HUES48 (cell line): ENCODE measurements at regions not wholly inside any gene's neighbourhood (a gene's known extent, or its start where the extent isn't known, plus 50 kb on each side); places are given as distances from the start of the nearest gene placed in this dataset.

ENCODE experiments used
- H3K27ac ChIP-seq: one replicate; pipeline ENCODE4 v1.7.0; 2013; ENCODE audit warnings: low read depth, low read length, inconsistent platforms
- H3K27me3 ChIP-seq: 2 replicates; pipeline ENCODE4 v1.6.1; 2013; ENCODE audit warnings: mild to moderate bottlenecking, low read length; ENCODE audit not compliant: control insufficient read depth, insufficient read depth
- H3K36me3 ChIP-seq: 2 replicates; pipeline ENCODE4 v1.6.1; 2013; ENCODE audit warnings: low read length; ENCODE audit not compliant: control insufficient read depth, insufficient read depth
- H3K4me1 ChIP-seq: 2 replicates; pipeline ENCODE4 v1.6.1; 2013; ENCODE audit warnings: mild to moderate bottlenecking, low read length; ENCODE audit not compliant: control insufficient read depth, insufficient read depth
- H3K4me3 ChIP-seq: 2 replicates; pipeline ENCODE4 v1.5.1; 2013; ENCODE audit warnings: mild to moderate bottlenecking, low read depth, low read length
- H3K9ac ChIP-seq: 2 replicates; pipeline ENCODE4 v1.6.1; 2013; ENCODE audit warnings: mild to moderate bottlenecking, low read depth, low read length, moderate library complexity
- H3K9me3 ChIP-seq: 2 replicates; pipeline ENCODE4 v1.6.1; 2013; ENCODE audit warnings: low read length; ENCODE audit not compliant: control insufficient read depth, insufficient read depth

GRCh38 chr10:3480281-3480989 is 304.6 kb downstream of the KLF6 start:
- Histone ChIP-seq H3K9ac (no peak overlapping the region), H3K4me1 (peaks cover 8% of the 10 kb centered on the region; the same call in 1 of the 2 replicates), H3K36me3 (no peaks in the 10 kb centered on the region), H3K27ac (no peak overlapping the region), H3K9me3 (no peaks in the 10 kb centered on the region), H3K4me3 (no peak overlapping the region), H3K27me3 (no peaks in the 10 kb centered on the region)

GRCh38 chr10:3478632-3479240 is 306.2 kb upstream of the PITRM1 start:
- H3K36me3 ChIP-seq = no peaks in the 10 kb centered on the region
- H3K27me3 ChIP-seq = no peaks in the 10 kb centered on the region
- H3K4me3 ChIP-seq = no peak overlapping the region
- H3K9ac ChIP-seq = no peak overlapping the region
- no peaks in the 10 kb centered on the region for H3K9me3 ChIP-seq
- peaks cover 8% of the 10 kb centered on the region; the same call in 1 of the 2 replicates for H3K4me1 ChIP-seq
- no peak overlapping the region for H3K27ac ChIP-seq

- Histone ChIP-seq H3K4me3 (no peak overlapping the region), H3K36me3 (no peaks in the 10 kb centered on the region), H3K9me3 (no peaks in the 10 kb centered on the region), H3K9ac (no peak overlapping the region), H3K27me3 (no peaks in the 10 kb centered on the region), H3K27ac (no peak overlapping the region), H3K4me1 (peaks cover 8% of the 10 kb centered on the region; the same call in 1 of the 2 replicates)
Observed at GRCh38 chr10:3478153-3478552, 305.6 kb upstream of the PITRM1 start.

GRCh38 chr10:3477683-3478082 is 305.1 kb upstream of the PITRM1 start:
- H3K9ac ChIP-seq = no peak overlapping the region
- no peaks in the 10 kb centered on the region for H3K27me3 ChIP-seq
- H3K9me3 ChIP-seq = no peaks in the 10 kb centered on the region
- no peak overlapping the region for H3K4me3 ChIP-seq
- peaks cover 9% of the 10 kb centered on the region for H3K4me1 ChIP-seq
- H3K36me3 ChIP-seq = no peaks in the 10 kb centered on the region
- no peak overlapping the region for H3K27ac ChIP-seq

GRCh38 chr10:3476640-3477448 is 304.3 kb upstream of the PITRM1 start:
- no peak overlapping the region for H3K9ac ChIP-seq
- peaks cover 11% of the 10 kb centered on the region; the same call in 1 of the 2 replicates for H3K4me1 ChIP-seq
- H3K4me3 ChIP-seq = no peak overlapping the region
- no peaks in the 10 kb centered on the region for H3K27me3 ChIP-seq
- H3K9me3 ChIP-seq = no peaks in the 10 kb centered on the region
- H3K27ac ChIP-seq = no peak overlapping the region
- H3K36me3 ChIP-seq = no peaks in the 10 kb centered on the region

- peaks cover 17% of the 10 kb centered on the region; the same call in 1 of the 2 replicates for H3K4me1 ChIP-seq
- H3K9me3 ChIP-seq = no peaks in the 10 kb centered on the region
- H3K9ac ChIP-seq = no peak overlapping the region
Observed at GRCh38 chr10:3476186-3476585, 303.6 kb upstream of the PITRM1 start.

GRCh38 chr10:3475367-3475766 is 302.8 kb upstream of the PITRM1 start:
- Histone ChIP-seq H3K4me3 (no peak overlapping the region), H3K27me3 (no peaks in the 10 kb centered on the region), H3K9me3 (no peaks in the 10 kb centered on the region), H3K36me3 (no peaks in the 10 kb centered on the region), H3K9ac (no peak overlapping the region), H3K27ac (no peak overlapping the region), H3K4me1 (peaks cover 17% of the 10 kb centered on the region; the same call in 1 of the 2 replicates)

More at GRCh38 chr10:3476186-3476585, 303.6 kb upstream of the PITRM1 start:
- no peaks in the 10 kb centered on the region for H3K27me3 ChIP-seq
- H3K4me3 ChIP-seq = no peak overlapping the region
- H3K27ac ChIP-seq = no peak overlapping the region
- no peaks in the 10 kb centered on the region for H3K36me3 ChIP-seq

GRCh38 chr10:3474266-3474665 is 301.7 kb upstream of the PITRM1 start:
- H3K27me3 ChIP-seq = no peaks in the 10 kb centered on the region
- peaks cover 17% of the 10 kb centered on the region; the same call in 1 of the 2 replicates for H3K4me1 ChIP-seq
- H3K9me3 ChIP-seq = no peaks in the 10 kb centered on the region
- no peak overlapping the region for H3K9ac ChIP-seq
- H3K4me3 ChIP-seq = no peak overlapping the region
- no peaks in the 10 kb centered on the region for H3K36me3 ChIP-seq
- H3K27ac ChIP-seq = no peak overlapping the region

GRCh38 chr10:3473271-3473670 is 300.7 kb upstream of the PITRM1 start:
- Histone ChIP-seq H3K9me3 (no peaks in the 10 kb centered on the region), H3K27me3 (no peaks in the 10 kb centered on the region), H3K4me3 (no peak overlapping the region), H3K4me1 (peaks cover 17% of the 10 kb centered on the region; the same call in 1 of the 2 replicates), H3K9ac (no peak overlapping the region), H3K36me3 (no peaks in the 10 kb centered on the region), H3K27ac (no peak overlapping the region)

GRCh38 chr10:3472287-3473051 is 299.9 kb upstream of the PITRM1 start:
- no peak overlapping the region for H3K9ac ChIP-seq

More at GRCh38 chr10:3472287-3473051, 299.9 kb upstream of the PITRM1 start:
- Histone ChIP-seq H3K9me3 (no peaks in the 10 kb centered on the region), H3K4me3 (no peak overlapping the region), H3K27me3 (no peaks in the 10 kb centered on the region), H3K36me3 (no peaks in the 10 kb centered on the region), H3K4me1 (peaks cover 17% of the 10 kb centered on the region; the same call in 1 of the 2 replicates), H3K27ac (no peak overlapping the region)
